GM19452 (cell line): ENCODE measurements at regions not wholly inside any gene's neighbourhood (a gene's known extent, or its start where the extent isn't known, plus 50 kb on each side); places are given as distances from the start of the nearest gene placed in this dataset.
A peak's percentile ranks its signal among the peaks of the same experiment; 100 is the strongest.

Source experiments
- ATAC-seq: cut with Tn5 transposase; IDR thresholded peaks from one replicate; pipeline ENCODE4 v1.9.1; 2021; ENCODE audit not compliant: unreplicated experiment

DNA sequence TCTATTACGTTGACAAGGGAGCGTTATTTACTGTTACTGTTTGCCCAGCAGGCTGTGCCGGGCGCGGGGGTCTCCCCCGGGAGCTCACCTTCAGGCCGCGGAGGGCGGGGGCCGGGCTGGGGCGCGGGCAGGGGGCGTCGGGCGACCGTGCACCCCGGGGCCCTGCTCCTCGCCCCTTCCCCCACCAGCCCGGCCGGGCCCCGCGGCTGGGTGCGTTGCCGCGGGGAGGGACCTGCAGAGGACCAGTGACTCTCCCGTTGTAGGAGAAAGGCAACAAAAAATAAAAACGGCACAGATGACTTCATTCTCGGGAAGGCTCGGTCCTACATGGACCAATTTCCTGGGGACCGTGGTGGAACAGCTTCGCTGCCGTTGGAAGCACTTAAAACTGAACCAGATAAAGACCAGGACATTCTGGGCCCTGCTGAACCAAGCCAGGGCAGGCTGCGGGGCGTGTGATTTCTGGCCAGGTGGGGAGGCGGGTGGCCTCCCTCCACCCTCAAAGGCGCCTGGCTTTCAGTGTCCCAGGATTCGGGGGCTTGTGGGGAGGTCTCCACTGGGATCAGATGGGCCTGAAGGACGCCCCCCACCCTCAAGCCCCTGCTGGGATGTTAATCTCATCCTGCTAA is 57.4 kb downstream of the IGLL1 start:
- ATAC-seq = no peak

DNA sequence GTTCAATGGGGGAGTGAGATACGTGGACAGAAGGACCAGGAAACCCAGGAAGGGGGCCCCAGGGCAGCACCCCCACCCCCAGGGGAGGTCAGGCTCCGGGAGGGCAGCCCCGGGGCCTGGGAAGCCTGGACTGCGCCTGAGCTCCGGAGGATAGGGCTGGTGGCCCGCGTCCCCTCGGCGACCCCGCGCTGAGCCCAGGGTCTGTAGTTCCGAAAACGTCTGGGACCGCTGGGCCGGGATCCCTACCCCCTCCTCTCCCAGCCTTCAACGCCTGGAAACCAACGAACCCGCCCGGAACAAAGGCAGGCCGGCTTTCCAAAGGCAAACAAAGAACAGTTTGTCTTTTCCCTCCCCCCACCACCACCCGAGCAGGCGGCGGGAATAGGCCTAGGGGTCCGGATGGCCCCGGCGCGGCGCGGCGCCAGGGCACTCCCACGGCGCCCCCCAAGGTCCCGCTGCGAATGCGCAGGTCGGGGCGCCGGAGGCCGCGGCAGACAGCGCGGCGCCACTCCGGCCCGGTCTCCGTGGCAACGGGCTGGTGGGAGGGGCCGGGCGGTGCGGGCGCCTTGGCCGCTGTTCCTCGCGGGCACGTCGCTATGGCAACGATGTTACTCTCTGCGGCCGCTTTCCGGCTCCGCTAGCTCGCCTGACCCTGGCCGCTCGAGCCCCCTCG is 58.5 kb downstream of the IGLL1 start:
- ATAC-seq = peak; percentile 89

DNA sequence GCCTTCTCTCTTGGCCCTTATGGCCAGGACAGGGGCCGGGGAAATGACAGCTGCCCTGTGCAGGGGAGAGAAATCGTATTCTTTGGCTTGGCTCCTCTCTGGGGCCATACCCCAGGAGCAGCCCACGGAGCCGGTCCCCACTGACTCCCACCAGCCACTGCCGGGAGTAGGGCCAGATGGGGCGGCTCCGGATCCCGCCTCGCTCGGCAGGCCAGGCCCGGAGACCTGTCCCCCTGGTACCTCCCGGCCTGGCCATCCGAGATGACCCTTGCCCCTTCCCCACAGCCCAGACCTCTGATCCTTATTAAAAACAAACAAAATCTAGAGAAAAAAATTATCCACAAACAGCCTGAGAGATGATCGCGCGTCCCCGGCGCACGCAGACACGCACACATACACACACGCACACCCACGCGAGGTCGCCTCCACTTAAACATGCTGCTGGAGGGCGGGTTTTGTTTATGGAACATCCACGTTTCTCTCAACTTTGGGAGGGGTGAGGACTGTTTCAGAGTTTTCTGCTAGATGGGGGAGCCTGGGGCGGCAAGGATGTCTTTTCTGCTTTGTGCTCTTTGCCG is 59.1 kb downstream of the IGLL1 start:
- no peak for ATAC-seq

DNA sequence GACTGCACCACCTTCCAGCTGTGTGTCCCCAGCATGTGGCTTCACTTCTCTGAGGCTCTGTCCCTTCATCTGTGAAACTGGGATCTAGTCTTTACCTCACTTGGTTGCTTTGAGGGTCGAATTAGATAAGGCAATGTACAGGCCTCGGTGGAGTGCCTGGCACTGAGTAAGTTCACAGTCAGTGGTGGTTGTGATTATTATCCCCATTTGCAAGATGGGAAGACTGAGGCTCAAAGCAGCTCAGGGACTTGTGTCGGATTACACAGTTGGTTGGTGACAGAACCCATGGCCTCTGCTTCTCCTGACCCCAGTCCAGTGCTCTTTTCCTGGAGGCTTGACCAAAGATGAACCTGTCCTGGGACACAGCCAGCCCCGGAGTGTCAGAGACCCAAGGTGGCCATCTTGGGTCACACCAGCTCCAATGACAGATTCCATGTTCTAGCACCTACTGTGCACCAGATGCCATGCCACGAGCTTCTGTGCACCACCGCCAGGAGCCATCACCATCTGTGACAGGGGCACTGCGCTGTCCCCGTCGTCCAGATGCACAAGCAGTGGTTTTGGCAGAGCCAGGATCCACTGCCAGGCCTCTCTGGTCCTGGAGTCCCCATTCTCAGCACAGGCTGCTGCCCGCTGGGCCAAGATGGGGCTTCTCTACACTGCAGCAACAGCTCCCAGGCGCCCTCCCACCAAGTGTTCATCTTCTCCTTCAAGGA is 60.5 kb downstream of the IGLL1 start:
- ATAC-seq = no peak

DNA sequence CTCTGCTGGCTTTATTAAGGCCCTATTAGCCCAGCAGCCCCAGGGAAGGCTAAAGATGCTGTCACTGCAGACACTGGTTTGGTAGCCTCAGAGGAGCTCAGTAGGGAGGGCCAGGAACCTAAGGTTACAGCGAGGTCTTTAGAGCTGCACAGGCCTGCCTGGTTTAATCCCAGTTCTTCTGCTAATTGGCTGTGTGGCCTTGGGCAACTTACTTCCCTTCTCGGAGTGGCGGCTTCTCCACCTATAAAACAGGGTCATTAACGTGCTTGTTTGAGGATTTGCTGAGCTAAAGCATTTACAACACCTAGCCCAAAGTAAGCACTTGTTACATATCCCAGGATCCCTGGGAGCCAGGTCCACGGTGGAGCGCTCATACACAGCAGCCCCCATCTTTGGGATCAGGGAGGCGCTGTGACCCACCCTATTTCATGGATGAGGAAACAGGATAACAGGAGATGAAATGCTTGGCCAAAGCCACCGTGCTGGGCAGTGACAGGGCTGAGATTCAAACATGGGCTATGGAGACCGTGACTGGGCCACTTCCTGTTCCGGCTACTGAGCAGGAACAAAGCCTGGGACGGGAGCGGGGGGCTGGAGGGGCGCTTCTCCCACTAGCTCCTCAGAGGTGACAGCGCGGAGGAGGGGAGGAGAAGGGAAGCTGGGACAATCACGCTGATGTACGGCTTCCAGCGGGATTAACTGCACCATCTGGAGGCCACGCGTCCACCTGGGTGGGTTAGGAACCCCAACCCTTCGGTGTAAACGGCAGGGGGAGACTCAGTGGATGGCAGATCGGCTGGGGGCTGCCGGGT is 61.5 kb downstream of the IGLL1 start:
- no peak for ATAC-seq

DNA sequence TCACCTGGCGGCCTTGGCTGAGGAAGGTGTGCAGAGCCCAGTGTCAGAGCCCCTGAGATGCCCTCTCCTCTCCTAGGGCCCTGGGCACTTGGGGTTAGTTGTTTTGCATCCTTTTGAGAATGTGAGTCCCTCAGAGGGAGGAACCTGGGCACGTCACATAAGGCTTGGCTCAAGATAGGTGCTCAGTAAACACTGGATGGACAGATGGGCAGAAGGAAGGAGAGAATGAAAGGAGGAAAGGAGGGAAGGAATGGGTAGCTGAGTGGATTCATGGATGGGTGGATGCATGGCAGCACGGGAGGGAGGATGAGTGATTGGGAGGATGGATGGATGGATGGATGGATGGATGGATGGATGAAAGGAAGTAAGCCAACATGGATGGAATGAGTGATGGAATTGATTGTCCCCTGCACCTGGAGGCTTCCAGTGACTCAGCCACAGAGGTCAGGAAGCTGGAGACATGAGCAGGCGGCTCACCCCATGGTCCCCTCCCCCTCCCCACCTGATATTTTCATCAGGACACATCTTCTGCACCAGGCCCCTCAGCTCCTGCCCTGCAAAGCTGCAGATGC is 62.2 kb downstream of the IGLL1 start:
- ATAC-seq = no peak

DNA sequence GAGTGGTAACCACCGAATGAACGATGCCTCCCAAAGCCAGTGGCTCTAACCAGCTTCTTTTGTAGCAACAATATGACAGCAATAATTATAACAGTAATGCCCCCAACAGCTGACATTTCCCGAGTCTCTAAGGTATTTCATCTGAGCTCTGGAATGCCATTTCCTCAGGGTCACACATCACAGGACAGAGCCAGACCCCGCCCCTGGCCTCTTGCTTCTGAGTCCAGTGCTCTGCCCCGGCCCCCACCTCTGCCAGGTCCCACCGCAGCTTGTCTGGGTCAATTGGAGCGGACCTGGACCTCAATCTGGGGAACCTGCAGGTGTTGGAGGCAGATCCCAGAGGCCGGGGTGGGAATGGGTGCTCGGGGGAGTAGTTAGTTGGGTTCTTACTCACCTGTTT is 63.8 kb downstream of the IGLL1 start:
- ATAC-seq = no peak

DNA sequence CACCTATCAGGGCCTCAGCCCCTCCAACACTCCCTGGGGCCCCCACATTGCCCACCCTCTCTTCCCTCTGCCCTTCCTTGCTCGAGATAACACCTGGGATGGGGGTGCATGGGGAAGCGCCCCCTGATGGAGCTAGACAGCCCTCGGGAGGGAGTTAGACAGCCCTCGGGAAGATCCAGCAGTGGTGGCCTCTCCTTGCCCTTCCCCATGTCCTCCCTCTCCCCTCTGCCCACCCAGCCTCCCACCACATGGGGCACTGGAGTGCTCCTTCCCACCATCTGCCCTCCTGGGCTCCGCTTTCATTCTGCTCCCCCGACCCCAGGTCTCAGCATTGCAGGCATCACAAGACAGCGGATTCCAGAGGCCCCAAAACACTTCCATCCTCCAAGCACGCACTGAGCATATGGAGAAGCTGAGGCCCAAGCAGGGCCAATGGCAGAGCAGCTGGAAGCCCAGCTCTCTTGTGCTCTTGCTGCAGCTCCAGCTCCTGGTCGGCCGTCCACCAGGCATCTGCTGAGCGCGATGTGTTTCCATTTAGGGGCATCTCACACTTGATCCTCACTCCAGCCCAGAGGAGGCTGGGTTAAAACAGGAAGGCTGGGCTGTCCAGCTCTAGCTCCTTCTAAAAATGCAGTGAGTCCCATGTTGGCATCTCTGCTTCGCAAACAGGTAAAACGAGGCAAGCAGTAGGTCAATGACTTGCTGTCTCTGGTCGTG is 65.6 kb downstream of the IGLL1 start:
- ATAC-seq = no peak

DNA sequence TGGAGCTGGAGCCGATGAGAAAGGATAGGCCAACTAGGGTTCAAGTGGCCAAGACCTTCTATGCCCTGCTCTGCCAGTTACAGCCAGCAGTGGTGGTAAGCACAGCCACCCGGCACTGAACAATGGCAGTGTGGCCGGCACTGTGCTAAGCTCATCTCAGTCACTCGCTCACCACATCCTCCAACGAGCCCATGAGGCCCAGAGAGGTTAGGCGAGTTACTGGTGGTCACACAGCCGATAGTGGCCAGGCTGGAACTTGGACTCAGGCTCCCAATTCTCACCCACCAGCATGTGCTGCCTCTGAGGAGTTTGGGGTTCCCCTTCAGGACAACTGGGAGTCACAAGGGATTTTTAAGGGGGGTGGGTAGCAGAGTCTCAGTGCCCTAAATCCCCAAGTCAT is 66.4 kb downstream of the IGLL1 start:
- ATAC-seq = no peak

DNA sequence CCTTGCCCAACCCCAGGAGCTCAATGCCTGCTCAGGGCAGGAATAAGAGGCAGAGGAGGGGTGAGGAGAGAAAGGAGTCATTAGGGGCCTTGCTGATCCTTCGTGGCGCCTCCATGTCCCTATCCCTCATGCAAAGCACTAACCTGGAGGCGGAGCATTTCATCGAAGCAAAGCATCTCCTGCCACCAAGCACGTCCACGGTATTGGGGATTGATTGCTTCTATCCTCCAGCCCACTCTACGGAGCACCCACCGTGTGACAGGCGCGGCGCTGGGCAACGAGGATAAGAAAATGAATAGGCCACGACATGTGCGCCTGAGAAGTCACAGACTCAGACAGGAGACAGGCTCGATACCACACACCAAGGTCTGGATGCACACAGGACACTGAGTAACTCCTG is 67.0 kb downstream of the IGLL1 start:
- ATAC-seq = no peak

DNA sequence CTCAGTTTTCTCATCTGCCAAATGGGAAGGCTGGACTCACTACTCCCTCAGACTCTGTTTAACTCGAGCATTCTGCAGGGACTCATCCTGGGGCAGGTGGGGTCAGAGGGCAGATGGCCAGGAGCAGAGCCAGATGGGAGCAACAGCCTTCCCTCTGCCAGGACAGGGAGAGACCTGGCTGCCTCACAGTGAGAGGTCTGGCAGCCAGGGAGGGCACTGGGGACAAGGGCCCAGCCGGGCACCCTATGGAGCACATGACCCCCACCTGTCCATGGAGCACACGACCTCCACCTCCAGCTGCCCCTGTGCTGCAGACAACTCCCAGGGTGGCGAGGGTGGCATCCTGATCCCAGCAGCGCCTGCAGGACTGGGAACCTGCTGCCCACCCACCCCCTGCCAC is 67.4 kb downstream of the IGLL1 start:
- ATAC-seq = no peak

DNA sequence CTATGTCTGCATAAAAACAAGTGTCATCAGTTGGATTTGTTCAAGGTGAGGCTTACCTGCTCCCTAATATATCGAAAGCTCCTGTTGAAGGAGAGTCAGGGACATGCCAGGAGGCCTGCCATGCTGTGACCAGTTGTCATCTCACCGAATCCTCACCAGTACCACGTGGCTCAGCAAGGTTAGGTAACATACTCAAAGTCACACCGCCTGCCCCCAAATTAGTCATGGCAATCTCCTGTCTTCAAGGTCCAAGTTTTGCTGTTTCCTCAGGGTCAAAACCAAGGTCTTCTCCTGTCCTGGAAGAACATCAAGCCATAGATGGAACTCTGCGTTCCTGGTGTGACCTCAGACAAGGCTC is 67.8 kb downstream of the IGLL1 start:
- ATAC-seq = no peak

DNA sequence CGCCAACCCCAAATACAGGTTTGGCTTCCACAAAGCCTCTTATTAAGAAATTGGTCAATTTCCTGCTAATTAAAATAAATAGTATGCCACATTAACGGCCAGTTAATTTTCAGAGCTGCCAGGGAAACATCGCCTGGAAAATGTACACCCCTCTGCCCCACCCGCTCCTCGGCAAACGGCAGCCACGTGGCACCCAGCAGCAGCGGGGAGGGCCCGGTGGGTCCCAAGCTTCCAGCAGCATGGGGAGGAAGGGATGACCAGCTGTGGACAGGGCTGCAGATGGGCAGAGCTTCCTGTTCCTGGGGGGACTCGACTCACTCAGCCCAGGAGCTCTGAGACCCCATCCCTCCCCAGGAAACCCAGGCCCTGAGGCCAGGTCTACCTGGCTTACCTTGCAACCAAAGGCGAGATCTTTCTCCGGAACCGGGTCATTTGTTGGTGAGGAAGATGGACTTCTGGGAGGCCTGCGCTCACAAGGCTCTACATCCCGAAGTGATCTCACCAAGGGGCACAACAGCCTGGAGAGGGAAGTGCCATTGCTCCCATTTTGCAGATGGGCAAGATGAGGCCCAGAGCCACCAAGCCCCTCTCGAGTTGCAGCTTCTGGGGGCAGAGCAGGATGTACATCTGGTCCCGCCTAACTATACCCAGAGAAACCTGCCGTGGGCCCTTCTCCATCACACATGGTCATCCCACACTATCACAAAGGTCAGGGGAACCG is 68.3 kb downstream of the IGLL1 start:
- no peak for ATAC-seq

DNA sequence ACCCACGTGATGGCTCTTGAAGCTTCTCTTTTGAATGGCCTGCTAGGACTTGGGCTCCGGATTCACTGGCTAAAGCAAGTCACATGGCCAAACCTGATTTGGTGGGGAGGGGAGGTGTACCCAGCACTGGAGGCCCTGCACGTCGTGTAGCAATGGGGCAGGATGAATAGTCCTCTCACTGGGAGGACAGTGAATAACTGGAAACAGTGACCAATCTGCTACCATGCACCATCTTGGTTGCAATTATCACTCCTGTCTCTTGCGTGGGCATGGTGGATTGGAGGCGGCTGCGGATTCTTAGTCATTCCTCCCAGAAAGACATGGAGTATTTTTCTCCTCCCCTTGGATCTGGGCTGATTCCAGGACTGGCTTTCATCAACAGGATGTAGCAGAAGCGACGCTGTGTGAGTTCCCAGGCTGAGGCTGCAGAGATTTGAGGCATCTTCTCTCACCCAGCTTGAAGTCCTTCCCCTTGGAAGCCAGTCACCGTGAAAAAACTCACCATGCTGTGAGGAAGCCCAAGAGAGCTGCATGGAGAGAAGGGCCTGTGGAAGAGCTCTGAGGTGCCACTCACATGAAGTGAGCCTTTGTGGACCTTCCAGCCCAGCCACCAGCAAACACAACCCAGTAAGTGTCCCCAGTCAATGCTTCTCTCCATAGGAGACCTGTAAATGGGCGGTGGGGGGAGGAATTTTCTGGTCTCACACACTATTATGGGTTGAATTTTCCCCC is 70.4 kb downstream of the IGLL1 start:
- no peak for ATAC-seq

DNA sequence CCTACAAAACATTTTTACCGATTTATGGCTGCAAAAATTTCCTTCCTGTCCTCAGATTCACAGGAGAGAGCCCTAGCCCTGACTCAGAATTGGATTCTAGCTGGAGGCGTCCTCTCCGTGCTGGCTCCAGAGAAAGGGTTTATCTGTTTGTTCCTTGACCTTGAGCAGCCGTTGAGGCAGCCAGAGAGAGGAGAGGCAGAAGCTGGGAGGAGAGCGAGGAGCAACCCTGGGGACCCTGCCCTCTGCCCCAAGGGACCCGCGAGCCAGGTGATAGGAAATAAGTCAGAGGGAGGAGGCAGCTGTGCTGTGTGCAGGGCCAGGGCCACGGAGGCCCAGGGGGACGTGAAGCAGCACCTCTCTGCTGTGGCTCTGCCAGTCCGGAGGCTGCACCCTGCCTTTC is 75.6 kb downstream of the IGLL1 start:
- ATAC-seq = no peak

DNA sequence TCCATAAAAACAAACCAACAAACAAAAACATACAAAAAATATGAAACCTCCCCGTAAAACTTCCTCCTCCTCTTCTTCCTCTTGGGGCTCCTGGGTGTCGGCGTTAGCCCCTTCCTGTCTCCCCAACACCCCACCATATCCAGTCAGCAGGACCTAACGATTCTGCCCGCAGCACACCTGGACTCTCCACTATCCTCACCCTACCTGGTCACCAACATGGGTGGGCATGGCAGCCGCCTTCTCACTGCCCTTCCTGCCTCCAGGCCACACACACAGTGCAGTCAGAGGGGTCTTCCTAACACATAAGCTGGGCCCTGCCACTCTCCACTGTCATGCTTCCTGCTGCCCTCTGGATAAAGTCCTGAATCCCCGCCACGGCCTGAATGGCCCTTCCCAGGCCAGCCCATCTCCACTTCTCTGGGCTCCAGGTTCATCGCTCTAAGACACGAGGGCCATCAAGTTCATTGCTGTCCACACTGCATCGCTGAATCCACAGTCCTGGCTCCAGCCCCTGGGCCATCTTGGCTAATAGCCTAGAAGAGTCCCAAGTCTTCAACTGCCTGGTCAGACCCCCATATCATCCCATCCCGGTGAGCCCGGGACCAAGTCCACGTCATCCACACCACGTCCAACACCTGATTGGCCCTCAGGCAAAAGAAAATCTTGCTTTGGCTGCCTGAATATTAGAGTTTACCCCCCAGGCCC is 76.2 kb downstream of the IGLL1 start:
- no peak for ATAC-seq

DNA sequence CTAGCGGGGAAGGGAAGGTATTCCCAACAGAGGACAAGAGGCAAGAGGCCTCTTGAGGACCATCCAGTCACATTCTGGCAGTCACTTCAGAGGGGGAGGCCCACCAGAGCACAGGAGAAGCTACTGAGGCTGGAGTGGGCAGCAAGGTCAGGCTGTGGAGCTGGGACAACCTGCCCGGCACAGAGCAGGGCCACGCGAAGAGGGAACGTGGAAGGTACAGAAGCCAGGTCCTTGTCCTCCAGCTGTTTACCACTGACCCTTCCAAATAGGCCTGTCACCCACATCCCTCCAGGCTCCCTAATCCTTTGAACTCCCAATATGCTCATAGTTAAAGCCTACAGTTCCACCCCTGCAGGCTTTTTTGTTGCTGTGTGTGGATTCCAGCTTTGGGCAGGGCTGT is 76.9 kb downstream of the IGLL1 start:
- ATAC-seq = no peak

DNA sequence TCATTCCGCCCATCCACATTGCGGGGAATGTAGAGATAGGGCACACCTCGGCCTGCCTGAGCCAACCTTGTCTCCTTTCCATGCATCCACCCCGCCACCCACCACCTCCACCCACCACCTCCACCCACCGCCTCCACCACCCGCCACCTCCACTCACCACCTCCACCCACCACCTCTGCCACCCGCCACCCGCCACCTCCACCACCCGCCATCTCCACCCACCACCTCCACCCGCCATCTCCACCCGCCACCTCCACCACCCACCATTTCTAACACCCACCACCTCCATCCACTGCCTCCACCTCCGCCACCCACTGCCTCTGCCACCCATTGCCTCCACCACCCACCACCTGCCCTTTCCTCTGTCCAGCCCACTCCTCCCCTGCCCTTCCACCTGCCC is 78.4 kb downstream of the IGLL1 start:
- no peak for ATAC-seq

DNA sequence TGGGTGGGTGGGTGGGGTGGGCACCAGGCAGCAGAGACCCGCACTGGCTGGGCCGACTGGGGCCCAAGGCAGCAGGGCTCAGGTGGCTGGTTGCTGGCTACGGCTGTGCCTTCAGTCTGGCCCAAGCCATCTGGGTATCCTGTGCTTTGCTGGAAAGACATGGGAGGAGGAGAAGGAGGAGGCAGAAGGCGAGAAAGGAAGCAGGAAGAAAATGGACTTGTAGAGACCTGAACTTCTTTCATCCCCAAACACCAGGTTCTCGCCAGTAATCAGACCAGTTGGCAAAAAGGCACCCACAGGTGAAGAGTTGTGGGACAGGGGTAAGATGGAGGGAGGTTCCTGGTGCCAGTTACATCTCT is 78.8 kb downstream of the IGLL1 start:
- no peak for ATAC-seq
